GM21390 (cell line): ENCODE measurements at regions not wholly inside any gene's neighbourhood (a gene's known extent, or its start where the extent isn't known, plus 50 kb on each side); places are given as distances from the start of the nearest gene placed in this dataset.
"Not testable (repeated sequence)": the region's sequence is repeated elsewhere in the genome, so short reads cannot be mapped to it uniquely, and the experiment has no call there.

Experiments
- ATAC-seq: cut with Tn5 transposase; IDR thresholded peaks from one replicate; pipeline ENCODE4 v1.9.1; 2021; ENCODE audit not compliant: unreplicated experiment

DNA sequence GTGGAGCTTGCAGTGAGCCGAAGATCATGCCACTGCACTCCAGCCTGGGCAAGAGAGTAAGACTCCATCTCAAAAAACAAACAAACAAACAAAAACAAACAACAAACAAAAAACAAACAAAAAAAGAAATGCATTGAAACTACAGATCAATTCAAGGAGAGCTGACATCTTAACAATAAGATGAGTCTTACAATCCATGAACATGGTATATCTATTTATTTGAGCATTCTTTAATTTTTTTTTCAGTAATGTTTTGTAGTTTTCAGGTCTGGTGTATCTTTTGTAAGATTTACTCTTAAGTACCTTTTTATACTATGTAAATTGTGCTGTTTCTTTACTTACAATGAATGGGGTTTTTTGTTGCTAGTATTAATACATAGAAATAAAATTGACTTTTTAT lies 140.1 kb upstream of the DAPK1 start:
- ATAC-seq = no peak

GRCh38 chr9:87359264-87359663 lies 138.4 kb upstream of the DAPK1 start:
- no peak for ATAC-seq

DNA sequence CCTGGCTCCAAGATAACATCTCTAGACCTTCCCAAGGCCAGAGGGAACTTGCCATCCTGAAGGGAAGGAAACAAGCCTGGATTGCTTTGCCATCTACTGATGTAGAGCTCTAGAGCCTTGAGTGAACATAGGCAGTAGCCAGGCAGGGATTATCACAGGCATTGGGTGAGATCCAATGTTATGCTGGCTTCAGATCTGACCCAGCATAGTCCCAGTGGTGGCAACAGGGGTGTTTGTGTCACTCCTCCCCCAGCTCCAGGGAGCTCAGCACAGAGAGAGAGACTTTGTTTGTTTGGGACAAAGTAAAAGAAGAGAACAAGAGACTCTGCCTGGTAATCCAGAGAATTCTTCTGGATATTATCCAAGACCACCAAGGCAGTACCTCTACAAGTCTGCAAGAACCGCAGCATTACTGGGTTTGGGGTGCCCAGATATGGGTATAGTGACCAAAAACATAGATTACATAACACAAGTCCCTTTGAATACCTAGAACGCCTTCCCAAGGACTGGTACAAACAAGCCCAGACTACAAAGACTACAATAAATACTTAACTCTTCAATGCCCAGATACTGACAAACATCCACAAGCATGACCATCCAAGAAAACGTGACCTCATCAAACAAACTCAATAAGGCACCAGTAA lies 137.6 kb upstream of the DAPK1 start:
- ATAC-seq = no peak

GRCh38 chr9:87370049-87370685 lies 127.5 kb upstream of the DAPK1 start:
- no peak for ATAC-seq

GRCh38 chr9:87371795-87372355 lies 125.8 kb upstream of the DAPK1 start:
- ATAC-seq = no peak

- ATAC-seq = no peak
These were observed 125.3 kb upstream of the DAPK1 start for GRCh38 chr9:87372356-87372851.

DNA sequence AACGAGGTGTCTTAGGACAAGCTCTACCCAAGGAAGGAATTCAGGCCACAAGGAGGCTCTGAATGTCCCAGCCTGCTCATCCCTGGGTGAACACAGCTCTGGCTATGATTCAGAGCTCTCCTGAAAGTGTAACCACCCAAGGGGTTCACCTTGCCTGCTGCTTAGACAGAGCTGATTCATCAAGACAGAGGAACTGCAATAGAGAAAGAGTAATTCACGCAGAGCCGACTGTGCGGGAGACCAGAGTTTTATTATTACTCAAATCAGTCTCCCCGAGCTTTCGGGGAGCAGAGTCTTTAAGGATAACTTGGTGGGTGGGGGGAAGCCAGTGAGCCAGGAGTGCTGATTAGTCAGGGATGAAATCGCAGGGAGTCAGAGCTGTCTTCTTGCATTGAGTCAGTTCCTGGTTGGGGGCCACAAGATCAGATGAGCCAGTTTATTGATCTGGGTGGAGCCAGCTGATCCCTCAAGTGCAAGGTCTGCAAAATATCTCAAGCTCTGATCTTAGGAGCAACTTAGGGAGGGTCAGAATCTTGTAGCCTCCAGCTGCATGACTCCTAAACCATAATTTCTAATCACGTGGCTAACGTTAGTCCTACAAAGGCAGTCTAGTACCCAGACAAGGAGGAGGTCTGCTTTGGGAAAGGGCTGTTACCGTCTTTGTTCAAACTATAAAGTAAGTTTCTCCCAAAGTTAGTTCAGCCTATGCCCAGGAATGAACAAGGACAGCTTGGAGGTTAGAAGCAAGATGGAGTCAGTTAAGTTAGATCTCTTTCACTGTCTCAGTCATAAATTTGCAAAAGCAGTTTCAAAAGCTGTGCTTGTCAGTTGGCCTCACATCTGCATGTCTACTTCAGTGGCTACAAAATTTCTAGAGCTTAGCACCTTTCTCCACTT lies 123.4 kb upstream of the DAPK1 start:
- peak; percentile 88 for ATAC-seq

- ATAC-seq = no peak
These were observed 122.1 kb upstream of the DAPK1 start for GRCh38 chr9:87375397-87376073.

GRCh38 chr9:87378676-87379075 lies 119.0 kb upstream of the DAPK1 start:
- no peak for ATAC-seq

DNA sequence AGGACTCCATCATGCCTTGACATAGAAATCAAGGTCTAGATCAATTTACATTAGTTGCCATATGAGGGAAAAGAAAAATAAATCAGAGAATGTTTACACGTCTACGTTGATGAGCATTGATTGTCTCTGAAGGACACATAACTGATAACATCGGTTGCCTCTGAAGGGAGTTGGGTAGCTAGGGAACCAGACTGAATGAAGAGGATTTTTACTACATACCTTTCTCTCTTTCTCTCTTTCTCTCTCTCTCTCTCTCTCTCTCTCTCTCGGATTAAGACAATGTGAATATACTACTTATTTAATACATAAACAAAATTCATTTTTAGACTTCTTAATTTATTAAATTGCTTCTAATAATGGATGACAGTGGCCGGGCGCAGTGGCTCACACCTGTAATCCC lies 118.4 kb upstream of the DAPK1 start:
- ATAC-seq = no peak

DNA sequence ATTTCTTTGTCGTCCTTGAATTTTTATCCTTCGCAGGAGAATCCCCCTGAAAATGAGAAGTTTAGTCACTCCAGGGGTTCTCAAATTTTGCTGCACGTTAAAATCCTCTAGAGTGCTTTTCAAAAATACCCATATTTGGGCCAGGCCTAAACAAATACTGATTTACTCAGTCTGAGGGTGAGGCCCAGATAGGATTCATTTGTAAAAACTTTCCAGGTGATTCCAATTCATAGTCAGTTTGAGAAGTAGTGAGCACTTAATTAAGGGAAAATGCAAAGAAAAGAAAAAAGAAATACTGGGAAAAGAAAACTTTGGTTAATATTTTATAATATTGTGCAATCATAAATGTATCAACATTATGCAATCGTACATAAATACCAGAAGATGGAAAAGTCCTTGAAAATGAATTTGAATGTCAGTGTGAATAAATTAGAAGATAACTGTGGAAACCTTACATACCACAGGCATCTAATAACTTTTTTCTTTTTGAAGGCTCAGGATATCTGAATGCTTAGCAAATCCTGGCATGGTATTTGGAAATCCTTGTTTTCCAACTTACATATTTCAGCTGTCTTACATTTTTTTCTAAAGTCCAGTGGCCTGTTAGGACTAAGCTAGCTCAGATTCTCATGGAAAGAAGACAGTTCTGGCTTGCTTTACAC lies 116.5 kb upstream of the DAPK1 start:
- no peak for ATAC-seq

GRCh38 chr9:87381746-87382145 lies 115.9 kb upstream of the DAPK1 start:
- ATAC-seq = no peak

DNA sequence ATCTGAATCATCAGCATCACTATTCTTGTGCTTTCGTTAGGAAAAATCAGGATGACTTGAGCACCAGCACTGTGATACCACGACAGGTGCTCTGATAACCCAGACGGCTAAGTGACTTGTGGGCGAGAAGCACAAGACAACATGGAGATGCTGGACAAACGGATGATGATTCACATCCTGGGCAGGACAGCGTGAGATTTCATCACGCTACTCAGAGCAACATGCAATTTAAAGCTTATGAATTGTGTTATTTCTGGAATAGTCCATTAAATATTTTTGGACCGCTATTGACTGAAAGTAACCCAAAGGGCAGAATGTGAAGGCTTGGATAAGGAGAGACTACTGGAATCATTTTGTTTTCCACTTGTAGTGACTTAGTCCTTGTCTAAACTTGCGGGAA lies 114.8 kb upstream of the DAPK1 start:
- ATAC-seq = no peak

DNA sequence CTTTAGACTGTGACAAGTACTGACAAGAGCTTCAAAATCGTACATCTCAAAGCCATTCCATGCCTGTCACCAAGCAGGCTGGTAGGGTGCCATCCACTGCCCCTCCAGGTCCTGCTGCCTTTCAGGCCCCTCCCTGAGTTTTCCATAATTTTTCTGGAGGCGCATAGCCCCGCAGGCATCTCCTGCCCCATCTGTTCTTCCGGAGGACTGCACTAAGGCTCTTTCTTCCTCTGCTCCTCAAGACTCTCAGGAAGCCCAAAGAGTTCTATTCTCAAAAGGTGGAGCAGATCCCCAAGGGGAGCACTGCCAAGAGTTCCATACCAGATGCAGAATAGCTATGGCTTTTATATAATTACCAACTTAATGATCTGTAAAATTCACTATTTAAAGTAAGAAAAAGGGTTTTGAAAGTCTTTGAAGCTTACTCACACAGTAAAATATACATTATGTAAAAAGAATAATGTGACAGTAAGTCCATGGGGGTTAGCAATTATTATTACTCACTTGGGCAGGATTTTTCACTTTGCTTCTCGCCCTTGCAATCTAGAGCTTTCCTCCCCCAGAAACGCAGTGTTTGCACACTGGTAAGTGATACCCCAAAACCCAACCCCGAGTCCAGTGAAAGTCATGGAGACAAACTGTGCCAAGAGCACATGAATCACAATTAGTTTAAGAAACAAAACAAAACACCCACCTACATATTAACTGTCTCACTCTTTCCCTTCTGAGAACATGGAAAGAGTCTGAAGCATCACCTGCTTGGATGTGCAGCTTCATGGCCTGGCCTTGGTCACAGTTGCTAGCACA lies 114.1 kb upstream of the DAPK1 start:
- no peak for ATAC-seq

DNA sequence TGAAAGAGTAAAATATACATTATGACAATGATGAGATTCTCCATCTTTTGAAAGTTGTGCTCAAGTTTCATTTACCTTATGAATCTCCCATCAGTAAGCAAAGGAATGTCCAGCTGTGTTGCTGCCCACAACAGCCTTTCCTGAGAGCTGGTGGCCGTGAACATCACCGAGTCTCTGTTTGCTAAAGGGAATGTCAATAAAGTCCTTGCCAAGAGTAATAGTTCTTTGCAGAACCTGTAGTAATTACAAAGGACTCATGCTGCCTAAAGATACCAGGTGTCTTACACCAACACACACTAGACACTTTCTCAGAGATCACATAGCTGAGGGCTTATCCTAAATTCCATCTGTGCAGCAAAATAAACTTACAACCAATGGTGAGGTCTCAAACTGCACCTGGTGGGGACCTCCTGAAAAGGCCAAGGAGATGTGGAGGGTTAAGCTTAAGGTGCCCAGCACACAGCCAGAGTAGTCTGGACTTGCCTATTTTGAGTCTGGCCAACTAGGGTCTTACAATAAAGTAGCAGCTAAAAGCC lies 111.1 kb upstream of the DAPK1 start:
- ATAC-seq = no peak

GRCh38 chr9:87387351-87388011 lies 110.2 kb upstream of the DAPK1 start:
- ATAC-seq = no peak

- not testable (repeated sequence) for ATAC-seq
These were observed 109.0 kb upstream of the DAPK1 start for GRCh38 chr9:87388708-87389107.

DNA sequence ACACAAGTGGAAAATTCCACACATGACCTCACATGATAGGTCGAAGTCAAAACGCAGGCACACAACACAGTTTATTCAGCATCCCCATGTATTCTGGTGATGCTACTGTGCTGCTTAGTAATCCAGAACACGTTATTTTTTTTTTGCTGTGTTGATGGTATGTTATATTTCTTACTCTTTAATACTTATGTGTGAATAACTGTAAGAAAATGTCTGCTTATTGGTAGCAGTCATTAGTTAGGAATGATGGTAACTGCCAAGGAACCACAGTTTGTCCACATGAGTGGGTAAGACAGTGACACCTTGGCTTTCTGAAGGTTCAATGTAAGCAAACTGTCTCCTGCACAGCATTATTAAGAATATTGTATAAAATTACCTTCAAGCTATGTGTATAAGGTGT lies 107.7 kb upstream of the DAPK1 start:
- no peak for ATAC-seq

DNA sequence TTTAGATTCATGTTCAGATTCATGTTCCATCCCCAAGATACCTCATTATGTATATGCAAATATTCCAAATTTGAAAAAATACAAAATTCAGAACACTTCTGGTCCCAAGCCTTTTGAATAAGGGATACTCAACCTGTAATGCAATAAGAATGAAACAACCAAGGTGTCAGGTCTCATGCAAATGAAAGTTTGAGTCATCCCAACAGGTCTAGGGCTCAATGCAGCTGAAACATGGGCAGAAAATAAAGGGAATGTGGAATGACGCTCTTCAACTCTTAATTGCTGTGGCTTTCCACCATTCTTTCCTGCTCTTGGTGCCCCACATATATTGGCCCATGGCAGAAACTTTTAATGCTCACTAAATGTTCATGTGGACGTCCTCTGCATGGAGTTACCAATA lies 107.3 kb upstream of the DAPK1 start:
- no peak for ATAC-seq
